Fibroblast of lung (primary cell): ENCODE measurements at regions not wholly inside any gene's neighbourhood (a gene's known extent, or its start where the extent isn't known, plus 50 kb on each side); places are given as distances from the start of the nearest gene placed in this dataset.

ENCODE experiments used
- DNase-seq, 2 donors: peaks; one replicate each; pipeline versions ENCODE4 v3.0.0 to v3.0.0-alpha.2; 2010; ENCODE audit warnings: low read depth in 2 of 2
- H2AFZ ChIP-seq: 2 replicates; pipeline ENCODE4 v1.5.1; 2012; ENCODE audit warnings: low read length, control low read depth, inconsistent platforms
- H3K27ac ChIP-seq: 2 replicates; pipeline ENCODE4 v1.5.1; 2011; ENCODE audit warnings: low read length, control low read depth; ENCODE audit not compliant: insufficient read depth
- H3K27me3 ChIP-seq: 2 replicates; pipeline ENCODE4 v1.5.1; 2011; ENCODE audit warnings: mild to moderate bottlenecking, low read length; ENCODE audit not compliant: control insufficient read depth, insufficient read depth
- H3K36me3 ChIP-seq: 2 replicates; pipeline ENCODE4 v1.5.1; 2011; ENCODE audit warnings: low read length; ENCODE audit not compliant: control insufficient read depth, insufficient read depth
- H3K4me1 ChIP-seq: 2 replicates; pipeline ENCODE4 v1.5.1; 2011; ENCODE audit warnings: low read length; ENCODE audit not compliant: control insufficient read depth, insufficient read depth; ENCODE audit errors: extremely low read depth
- H3K4me2 ChIP-seq: 2 replicates; pipeline ENCODE4 v1.5.1; 2011; ENCODE audit warnings: low read length, control low read depth; ENCODE audit not compliant: insufficient read depth; ENCODE audit errors: extremely low read depth
- H3K4me3 ChIP-seq, 4 experiments: fragments of 200-600 bp in 1 of 4; sonication (generic) in 1 of 4; replicated peaks in 1 of 4; 2 replicates each; pipeline ENCODE4 v1.5.1; 2011 to 2016; ENCODE audit warnings: low read length in 4 of 4, low read depth in 3 of 4, mild to moderate bottlenecking in 3 of 4, control low read depth in 2 of 4, inconsistent platforms in 1 of 4, mixed read lengths in 1 of 4; ENCODE audit not compliant: insufficient read depth in 1 of 4; ENCODE audit errors: control extremely low read depth in 1 of 4
- H3K79me2 ChIP-seq: 2 replicates; pipeline ENCODE4 v1.5.1; 2012; ENCODE audit warnings: mild to moderate bottlenecking, low read length, inconsistent platforms; ENCODE audit not compliant: control insufficient read depth, insufficient read depth
- H3K9ac ChIP-seq: 2 replicates; pipeline ENCODE4 v1.5.1; 2011; ENCODE audit warnings: mild to moderate bottlenecking, low read length, control low read depth; ENCODE audit not compliant: insufficient read depth
- H3K9me3 ChIP-seq: 2 replicates; pipeline ENCODE4 v1.5.1; 2012; ENCODE audit warnings: low read depth, low read length; ENCODE audit not compliant: control insufficient read depth, insufficient read depth
- H4K20me1 ChIP-seq: 2 replicates; pipeline ENCODE4 v1.5.1; 2011; ENCODE audit warnings: low read length; ENCODE audit not compliant: control insufficient read depth, insufficient read depth; ENCODE audit errors: extremely low read depth
- CTCF ChIP-seq, 2 donors: IDR thresholded peaks in 1 of 2; conservative IDR thresholded peaks in 1 of 2; 1 replicate in 1 of 2; 2 replicates in 1 of 2; pipeline ENCODE4 v1.5.1; 2011 to 2012; ENCODE audit warnings: low read length in 2 of 2, control low read depth in 1 of 2, inconsistent platforms in 1 of 2, low read depth in 1 of 2, mild to moderate bottlenecking in 1 of 2
- EZH2 ChIP-seq: IDR thresholded peaks from 2 replicates; pipeline ENCODE4 v1.5.1; 2012; ENCODE audit warnings: low read length, control low read depth, mild to moderate bottlenecking; ENCODE audit errors: missing control alignments

GRCh38 chr15:93171476-93171875, 82.5 kb upstream of the RGMA start:
- TF ChIP-seq CTCF (conservative IDR thresholded peaks at IDR 0.05 in 1 of 2, IDR thresholded peaks at IDR 0.05 in 1 of 2; ENCODE audit: low read depth in 1 of 2, low read length in 2 of 2) (no peak), EZH2 (no peak)
- Histone ChIP-seq H3K4me2 (no peak overlapping the region), H3K27ac (no peak overlapping the region), H3K9ac (no peak overlapping the region), H3K79me2 (no peaks in the 10 kb centered on the region), H3K4me3 (no peak overlapping the region), H3K36me3 (no peaks in the 10 kb centered on the region), H3K27me3 (no peaks in the 10 kb centered on the region), H2AFZ (no peak overlapping the region), H3K4me1 (no peaks in the 10 kb centered on the region), H4K20me1 (no peaks in the 10 kb centered on the region), H3K9me3 (no peaks in the 10 kb centered on the region)
- no peak for DNase-seq

GRCh38 chr15:93170329-93170728, 81.3 kb upstream of the RGMA start:
- H3K27ac ChIP-seq, result no peak overlapping the region
- H3K4me3 ChIP-seq, result no peak overlapping the region
- H2AFZ ChIP-seq, result no peak overlapping the region
- H3K36me3 ChIP-seq, result no peaks in the 10 kb centered on the region
- H3K27me3 ChIP-seq, result no peaks in the 10 kb centered on the region
- no peak overlapping the region for H3K4me2 ChIP-seq
- no peak overlapping the region for H3K9ac ChIP-seq
- H3K79me2 ChIP-seq, result no peaks in the 10 kb centered on the region
- H4K20me1 ChIP-seq, result no peaks in the 10 kb centered on the region
- no peaks in the 10 kb centered on the region for H3K4me1 ChIP-seq
- H3K9me3 ChIP-seq, result no peaks in the 10 kb centered on the region
- no peak for TF ChIP-seq EZH2
- TF ChIP-seq CTCF (conservative IDR thresholded peaks at IDR 0.05 in 1 of 2, IDR thresholded peaks at IDR 0.05 in 1 of 2; ENCODE audit: low read depth in 1 of 2, low read length in 2 of 2), result no peak
- DNase-seq, result no peak

DNA sequence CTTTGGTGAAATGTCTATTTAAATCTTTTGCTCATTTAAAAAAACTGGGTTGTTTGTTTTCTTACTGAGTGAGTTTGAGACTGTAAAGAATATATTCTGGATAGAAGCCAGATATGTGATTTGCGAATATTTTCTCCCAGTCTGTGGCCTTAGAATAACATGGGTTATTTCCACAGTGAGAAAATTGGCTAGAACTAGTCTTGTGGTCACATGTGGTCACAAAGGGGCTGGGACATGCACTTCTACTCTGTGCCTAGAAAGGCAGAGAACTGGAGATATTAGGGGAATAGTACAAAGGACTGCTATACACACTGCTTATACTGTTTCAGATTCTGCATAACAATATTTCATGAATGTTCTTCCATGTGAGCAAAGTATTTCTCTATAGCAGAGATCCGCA, 79.9 kb upstream of the RGMA start:
- DNase-seq, result peak in 1 of 2 donors; percentile 52
- Histone ChIP-seq H3K9me3 (no peaks in the 10 kb centered on the region), H3K4me2 (no peak overlapping the region), H3K79me2 (no peaks in the 10 kb centered on the region), H4K20me1 (no peaks in the 10 kb centered on the region), H2AFZ (no peak overlapping the region), H3K27me3 (no peaks in the 10 kb centered on the region), H3K27ac (no peak overlapping the region), H3K36me3 (no peaks in the 10 kb centered on the region), H3K4me1 (no peaks in the 10 kb centered on the region), H3K9ac (no peak overlapping the region), H3K4me3 (no peak overlapping the region)
- TF ChIP-seq CTCF (conservative IDR thresholded peaks at IDR 0.05 in 1 of 2, IDR thresholded peaks at IDR 0.05 in 1 of 2; ENCODE audit: low read depth in 1 of 2, low read length in 2 of 2), result no peak
- no peak for TF ChIP-seq EZH2
